ENCODE measurements at regions not wholly inside any gene's neighbourhood (a gene's known extent, or its start where the extent isn't known, plus 50 kb on each side); places are given as distances from the start of the nearest gene placed in this dataset.

- H3K4me2 ChIP-seq (ENCODE audit: low read length) = no peak overlapping the region
- H2AFZ ChIP-seq (ENCODE audit: low read length) = no peak overlapping the region
- H3K79me2 ChIP-seq (ENCODE audit: insufficient read depth, low read length) = no peaks in the 10 kb centered on the region
- H4K20me1 ChIP-seq (ENCODE audit: insufficient read depth, low read length) = no peaks in the 10 kb centered on the region
- 0 out of 2 replicates have a peak, but pooled peaks cover 3% of the 10 kb centered on the region for H3K27me3 ChIP-seq (ENCODE audit: insufficient read depth, low read length)
- no peaks in the 10 kb centered on the region for H3F3A ChIP-seq (ENCODE audit: insufficient read depth, low read length)
- no peaks in the 10 kb centered on the region for H3K9me2 ChIP-seq (ENCODE audit: low read depth, low read length)
- no peaks in the 10 kb centered on the region for H3K9me3 ChIP-seq (ENCODE audit: low read length)
- H3K9ac ChIP-seq (ENCODE audit: low read length) = no peak overlapping the region
- H3K36me3 ChIP-seq (ENCODE audit: insufficient read depth, low read length) = no peaks in the 10 kb centered on the region
- TF ChIP-seq EZH2 (IDR thresholded peaks at IDR 0.05; ENCODE audit: borderline replicate concordance, low read length) (no peak), CTCF (IDR thresholded peaks at IDR 0.05; ENCODE audit: low read length) (no peak)
- no peaks in the 10 kb centered on the region for H3K4me1 ChIP-seq (ENCODE audit: insufficient read depth, low read length, severe bottlenecking)
- H3K4me3 ChIP-seq (ENCODE audit: low read depth, low read length, poor library complexity, severe bottlenecking) = no peak overlapping the region
- no peak overlapping the region for H3K27ac ChIP-seq (ENCODE audit: low read depth, low read length, poor library complexity, severe bottlenecking)
Observed at GRCh38 chr15:94665676-94666441, 434.5 kb downstream of the MCTP2 start.

GRCh38 chr15:94666553-94666952, 435.2 kb downstream of the MCTP2 start:
- Histone ChIP-seq H3F3A (ENCODE audit: insufficient read depth, low read length) (no peaks in the 10 kb centered on the region), H4K20me1 (ENCODE audit: insufficient read depth, low read length) (no peaks in the 10 kb centered on the region), H3K4me3 (ENCODE audit: low read depth, low read length, poor library complexity, severe bottlenecking) (no peak overlapping the region), H3K4me2 (ENCODE audit: low read length) (no peak overlapping the region), H3K4me1 (ENCODE audit: insufficient read depth, low read length, severe bottlenecking) (no peaks in the 10 kb centered on the region), H3K9ac (ENCODE audit: low read length) (no peak overlapping the region), H3K9me2 (ENCODE audit: low read depth, low read length) (no peaks in the 10 kb centered on the region), H3K27ac (ENCODE audit: low read depth, low read length, poor library complexity, severe bottlenecking) (no peak overlapping the region), H3K36me3 (ENCODE audit: insufficient read depth, low read length) (no peaks in the 10 kb centered on the region), H3K79me2 (ENCODE audit: insufficient read depth, low read length) (no peaks in the 10 kb centered on the region), H3K27me3 (ENCODE audit: insufficient read depth, low read length) (0 out of 2 replicates have a peak, but pooled peaks cover 3% of the 10 kb centered on the region), H3K9me3 (ENCODE audit: low read length) (no peaks in the 10 kb centered on the region), H2AFZ (ENCODE audit: low read length) (no peak overlapping the region)
- no peak for TF ChIP-seq CTCF (IDR thresholded peaks at IDR 0.05; ENCODE audit: low read length)

- TF ChIP-seq EZH2 (IDR thresholded peaks at IDR 0.05; ENCODE audit: borderline replicate concordance, low read length) (no peak), CTCF (IDR thresholded peaks at IDR 0.05; ENCODE audit: low read length) (no peak)
- no peaks in the 10 kb centered on the region for H4K20me1 ChIP-seq (ENCODE audit: insufficient read depth, low read length)
- H3K9me2 ChIP-seq (ENCODE audit: low read depth, low read length) = no peaks in the 10 kb centered on the region
- H3K9me3 ChIP-seq (ENCODE audit: low read length) = no peaks in the 10 kb centered on the region
- H3K36me3 ChIP-seq (ENCODE audit: insufficient read depth, low read length) = no peaks in the 10 kb centered on the region
- no peak overlapping the region for H2AFZ ChIP-seq (ENCODE audit: low read length)
- no peaks in the 10 kb centered on the region for H3K79me2 ChIP-seq (ENCODE audit: insufficient read depth, low read length)
- no peak overlapping the region for H3K9ac ChIP-seq (ENCODE audit: low read length)
- no peaks in the 10 kb centered on the region for H3K4me1 ChIP-seq (ENCODE audit: insufficient read depth, low read length, severe bottlenecking)
- H3K27me3 ChIP-seq (ENCODE audit: insufficient read depth, low read length) = 0 out of 2 replicates have a peak, but pooled peaks cover 3% of the 10 kb centered on the region
- no peak overlapping the region for H3K27ac ChIP-seq (ENCODE audit: low read depth, low read length, poor library complexity, severe bottlenecking)
- no peak overlapping the region for H3K4me3 ChIP-seq (ENCODE audit: low read depth, low read length, poor library complexity, severe bottlenecking)
- H3K4me2 ChIP-seq (ENCODE audit: low read length) = no peak overlapping the region
- H3F3A ChIP-seq (ENCODE audit: insufficient read depth, low read length) = no peaks in the 10 kb centered on the region
Observed at GRCh38 chr15:94667109-94667508, 435.7 kb downstream of the MCTP2 start.
